ENCODE measurements at regions not wholly inside any gene's neighbourhood (a gene's known extent, or its start where the extent isn't known, plus 50 kb on each side); places are given as distances from the start of the nearest gene placed in this dataset.

GRCh38 chr10:78291722-78292121 is 258.1 kb downstream of the RPS24 start:
- Histone ChIP-seq H3K4me1 (ENCODE audit: insufficient read depth) (no peaks in the 10 kb centered on the region), H3K27ac (ENCODE audit: low read depth) (no peak overlapping the region), H3K36me3 (ENCODE audit: insufficient read depth) (no peaks in the 10 kb centered on the region), H3K4me3 (ENCODE audit: low read depth, low read length) (no peak overlapping the region)
- no peak for DNase-seq (ENCODE audit: extremely low spot score)
- WGBS, result 94% methylated on average over 2 of the region's 2 CpGs

GRCh38 chr10:78292250-78292981 is 258.8 kb downstream of the RPS24 start:
- Histone ChIP-seq H3K27ac (ENCODE audit: low read depth) (no peak overlapping the region), H3K4me1 (ENCODE audit: insufficient read depth) (no peaks in the 10 kb centered on the region), H3K36me3 (ENCODE audit: insufficient read depth) (no peaks in the 10 kb centered on the region), H3K4me3 (ENCODE audit: low read depth, low read length) (no peak overlapping the region)
- WGBS, result 89% methylated on average over 10 of the region's 10 CpGs
- no peak for DNase-seq (ENCODE audit: extremely low spot score)

DNA sequence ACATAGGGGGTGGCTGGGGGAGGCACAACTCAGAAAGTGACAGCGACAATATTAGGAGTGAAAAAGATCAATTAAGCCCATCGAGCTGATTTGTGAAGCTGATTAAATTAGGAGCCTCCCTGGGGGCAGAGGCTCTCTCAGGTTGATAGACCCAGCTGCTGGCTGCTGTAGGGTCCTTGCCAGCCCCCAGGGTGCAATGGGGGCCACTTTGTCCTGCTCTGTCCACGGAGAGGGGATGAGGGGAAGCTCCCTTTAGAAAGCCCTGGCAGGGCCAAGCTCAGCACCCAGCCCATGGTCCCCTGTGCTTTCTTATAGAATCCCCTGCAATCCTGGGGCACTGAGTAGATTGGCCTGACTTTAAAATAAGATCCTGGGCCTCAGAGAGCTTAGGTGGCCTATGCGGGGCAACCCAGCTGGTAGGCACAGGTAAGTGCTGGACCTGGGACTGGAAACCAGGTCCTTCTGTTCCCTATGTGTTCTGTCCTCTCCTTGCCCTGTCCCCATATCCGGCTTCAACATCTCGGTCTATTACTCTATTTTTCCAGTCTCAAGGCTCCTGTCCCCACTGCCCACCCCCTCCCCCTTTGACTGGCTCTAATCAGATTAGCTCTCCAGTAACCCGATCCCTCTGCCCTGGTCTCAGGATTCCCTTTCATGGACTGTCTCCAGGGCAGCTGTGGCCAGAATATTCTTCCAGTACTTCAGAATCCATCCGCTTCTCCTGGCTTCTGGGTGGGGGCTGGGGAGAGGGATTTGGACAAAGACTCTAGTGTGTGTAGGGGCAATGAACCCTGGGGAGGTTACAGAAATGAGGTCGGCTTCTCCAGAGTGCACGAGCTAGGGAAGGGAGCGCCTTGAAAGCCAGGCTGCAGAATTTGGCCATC is 259.6 kb downstream of the RPS24 start:
- Histone ChIP-seq H3K36me3 (ENCODE audit: insufficient read depth) (no peaks in the 10 kb centered on the region), H3K4me1 (ENCODE audit: insufficient read depth) (no peaks in the 10 kb centered on the region), H3K27ac (ENCODE audit: low read depth) (no peak overlapping the region), H3K4me3 (ENCODE audit: low read depth, low read length) (no peak overlapping the region)
- DNase-seq (ENCODE audit: extremely low spot score), result peak; percentile 42
- WGBS, result 59% methylated on average over 11 of the region's 11 CpGs

GRCh38 chr10:78295242-78295641 is 261.6 kb downstream of the RPS24 start:
- 89% methylated on average over 7 of the region's 7 CpGs for WGBS
- no peak for DNase-seq (ENCODE audit: extremely low spot score)
- Histone ChIP-seq H3K4me1 (ENCODE audit: insufficient read depth) (no peaks in the 10 kb centered on the region), H3K4me3 (ENCODE audit: low read depth, low read length) (no peak overlapping the region), H3K36me3 (ENCODE audit: insufficient read depth) (no peaks in the 10 kb centered on the region), H3K27ac (ENCODE audit: low read depth) (no peak overlapping the region)

- Histone ChIP-seq H3K36me3 (ENCODE audit: insufficient read depth) (no peaks in the 10 kb centered on the region), H3K4me1 (ENCODE audit: insufficient read depth) (no peaks in the 10 kb centered on the region), H3K27ac (ENCODE audit: low read depth) (no peak overlapping the region), H3K4me3 (ENCODE audit: low read depth, low read length) (no peak overlapping the region)
- 66% methylated on average over 1 of the region's 1 CpG for whole genome bisulfite sequencing
- DNase-seq (ENCODE audit: extremely low spot score), result no peak
Measured at GRCh38 chr10:78296785-78297184, 263.1 kb downstream of the RPS24 start.

GRCh38 chr10:78297997-78298396 is 264.3 kb downstream of the RPS24 start:
- DNase-seq (ENCODE audit: extremely low spot score), result no peak
- H3K27ac ChIP-seq (ENCODE audit: low read depth), result no peak overlapping the region
- 87% methylated on average over 1 of the region's 1 CpG for WGBS
- no peaks in the 10 kb centered on the region for H3K4me1 ChIP-seq (ENCODE audit: insufficient read depth)
- no peak overlapping the region for H3K4me3 ChIP-seq (ENCODE audit: low read depth, low read length)
- no peaks in the 10 kb centered on the region for H3K36me3 ChIP-seq (ENCODE audit: insufficient read depth)

DNA sequence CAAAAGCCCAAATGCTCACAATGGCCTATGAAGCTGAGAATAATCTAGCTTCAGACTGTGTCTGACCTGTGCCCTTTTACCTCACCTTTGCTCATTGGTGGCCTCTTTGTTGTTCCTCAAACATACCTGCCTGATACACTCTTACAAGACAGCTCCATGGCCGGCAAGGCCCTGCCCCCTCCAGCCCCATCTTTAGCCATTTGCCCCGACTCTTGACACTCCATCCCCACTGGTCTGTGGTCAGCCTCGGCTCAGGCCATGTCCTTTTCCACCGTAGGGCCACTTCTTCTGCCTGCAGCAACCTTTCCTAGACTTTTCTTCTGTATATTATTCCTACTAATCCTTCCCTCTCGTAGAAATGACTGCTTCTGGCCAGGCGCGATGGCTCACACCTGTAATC is 265.2 kb downstream of the RPS24 start:
- H3K4me1 ChIP-seq (ENCODE audit: insufficient read depth), result no peaks in the 10 kb centered on the region
- H3K27ac ChIP-seq (ENCODE audit: low read depth), result no peak overlapping the region
- no peaks in the 10 kb centered on the region for H3K36me3 ChIP-seq (ENCODE audit: insufficient read depth)
- no peak overlapping the region for H3K4me3 ChIP-seq (ENCODE audit: low read depth, low read length)
- 93% methylated on average over 7 of the region's 7 CpGs for WGBS
- no peak for DNase-seq (ENCODE audit: extremely low spot score)

DNA sequence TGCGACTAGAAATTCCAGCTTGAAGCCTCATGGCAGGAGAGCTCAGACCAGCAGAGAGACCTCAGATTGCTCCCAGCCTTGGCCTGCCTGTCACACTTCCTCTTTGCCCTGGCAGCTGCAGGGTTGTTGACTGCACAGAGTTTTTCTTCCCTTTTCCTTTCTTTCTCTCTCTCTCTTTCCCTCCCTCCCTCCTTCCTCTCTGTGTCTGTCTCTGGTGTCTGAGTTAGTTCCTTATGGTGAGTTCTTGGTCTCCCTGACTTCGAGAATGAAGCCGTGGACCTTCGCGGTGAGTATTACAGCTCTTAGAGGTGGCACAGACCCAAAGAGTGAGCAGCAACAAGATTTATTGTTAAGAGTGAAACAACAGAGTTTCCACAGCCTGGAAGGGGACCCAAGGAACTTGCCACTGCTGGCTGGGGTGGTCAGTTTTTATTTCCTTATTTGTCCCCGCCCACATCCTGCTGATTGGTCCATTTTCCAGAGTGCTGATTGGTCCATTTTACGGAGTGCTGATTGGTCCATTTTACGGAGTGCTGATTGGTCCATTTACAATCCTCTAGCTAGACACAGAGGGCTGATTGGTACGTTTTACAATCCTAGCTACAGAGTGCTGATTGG is 266.3 kb downstream of the RPS24 start:
- 73% methylated on average over 9 of the region's 9 CpGs for WGBS

DNA sequence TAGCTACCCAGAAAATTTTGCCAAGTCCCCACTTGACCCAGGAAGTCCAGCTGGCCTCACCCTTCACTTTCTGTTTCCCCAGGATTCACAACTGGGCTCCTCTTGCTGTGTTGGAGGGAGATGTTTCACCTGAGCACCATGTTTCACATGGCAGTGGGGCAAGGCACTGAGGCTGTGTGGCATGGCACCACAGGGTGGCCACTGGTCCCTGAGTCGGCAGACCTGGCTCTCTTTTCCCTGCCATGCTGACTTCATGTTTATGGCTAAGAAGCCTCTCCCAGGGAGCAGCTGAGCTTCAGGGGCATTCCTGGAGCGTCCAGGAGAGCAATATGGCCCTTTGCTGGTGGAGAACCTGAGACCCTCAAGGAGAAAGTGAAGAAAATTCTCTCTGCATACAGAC is 266.9 kb downstream of the RPS24 start:
- no peak overlapping the region for H3K27ac ChIP-seq (ENCODE audit: low read depth)
- no peaks in the 10 kb centered on the region for H3K4me1 ChIP-seq (ENCODE audit: insufficient read depth)
- 97% methylated on average over 2 of the region's 2 CpGs for WGBS
- DNase-seq (ENCODE audit: extremely low spot score), result no peak
- no peak overlapping the region for H3K4me3 ChIP-seq (ENCODE audit: low read depth, low read length)
- no peaks in the 10 kb centered on the region for H3K36me3 ChIP-seq (ENCODE audit: insufficient read depth)

More for the DNA sequence above, 266.3 kb downstream of the RPS24 start:
- H3K4me1 ChIP-seq (ENCODE audit: insufficient read depth), result no peaks in the 10 kb centered on the region
- no peak overlapping the region for H3K27ac ChIP-seq (ENCODE audit: low read depth)
- H3K4me3 ChIP-seq (ENCODE audit: low read depth, low read length), result no peak overlapping the region
- no peak for DNase-seq (ENCODE audit: extremely low spot score)
- no peaks in the 10 kb centered on the region for H3K36me3 ChIP-seq (ENCODE audit: insufficient read depth)

GRCh38 chr10:78301481-78301880 is 267.8 kb downstream of the RPS24 start:
- no peak overlapping the region for H3K27ac ChIP-seq (ENCODE audit: low read depth)
- no peaks in the 10 kb centered on the region for H3K36me3 ChIP-seq (ENCODE audit: insufficient read depth)
- no peak overlapping the region for H3K4me3 ChIP-seq (ENCODE audit: low read depth, low read length)
- H3K4me1 ChIP-seq (ENCODE audit: insufficient read depth), result no peaks in the 10 kb centered on the region
- WGBS, result 75% methylated on average over 10 of the region's 10 CpGs
- DNase-seq (ENCODE audit: extremely low spot score), result no peak

DNA sequence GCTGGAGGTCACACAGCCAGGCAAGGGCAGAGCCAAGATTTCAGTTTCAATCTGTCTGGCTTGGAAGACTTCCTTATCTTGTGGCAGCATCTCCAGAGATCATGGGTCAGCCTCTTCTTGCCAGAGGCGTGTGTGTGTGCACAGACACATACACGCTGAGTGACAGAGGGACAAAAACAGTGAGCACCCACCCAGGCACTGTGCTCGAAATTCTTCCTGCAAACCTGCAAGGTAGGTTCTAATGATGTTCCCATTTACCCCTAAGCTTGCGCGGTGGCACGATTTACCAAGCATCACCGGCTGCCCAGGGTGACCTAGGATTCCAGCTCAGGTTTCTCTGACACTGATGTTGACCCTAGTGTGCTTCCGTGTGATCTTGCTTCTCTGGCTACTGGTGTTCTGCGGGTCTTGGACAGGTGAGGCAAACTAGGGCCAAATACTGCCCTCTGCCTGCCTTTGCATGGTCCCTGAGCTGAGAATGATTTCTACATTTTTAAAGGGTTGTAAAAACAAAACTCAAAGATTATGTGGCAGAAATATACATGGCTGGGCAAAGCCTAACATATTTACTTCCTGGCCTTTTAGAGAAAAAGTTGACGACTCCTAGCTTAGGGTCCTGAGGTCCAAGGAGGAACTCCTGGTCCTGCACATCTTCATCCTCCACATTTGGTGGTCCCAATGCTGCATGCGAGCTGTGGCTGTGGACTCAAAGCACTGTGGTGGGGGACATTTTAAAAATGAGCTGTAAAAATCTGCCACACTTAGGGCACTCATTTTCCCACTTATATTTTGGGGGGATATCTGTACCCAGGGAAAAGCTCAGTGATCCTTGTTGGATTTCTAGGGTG is 268.5 kb downstream of the RPS24 start:
- Histone ChIP-seq H3K4me1 (ENCODE audit: insufficient read depth) (no peaks in the 10 kb centered on the region), H3K36me3 (ENCODE audit: insufficient read depth) (no peaks in the 10 kb centered on the region), H3K4me3 (ENCODE audit: low read depth, low read length) (no peak overlapping the region), H3K27ac (ENCODE audit: low read depth) (no peak overlapping the region)
- WGBS, result 70% methylated on average over 11 of the region's 11 CpGs
- no peak for DNase-seq (ENCODE audit: extremely low spot score)

GRCh38 chr10:78302739-78302988 is 269.0 kb downstream of the RPS24 start:
- Histone ChIP-seq H3K27ac (ENCODE audit: low read depth) (peak overlapping the region; percentile 75), H3K36me3 (ENCODE audit: insufficient read depth) (no peaks in the 10 kb centered on the region), H3K4me3 (ENCODE audit: low read depth, low read length) (peak overlapping the region; percentile 37), H3K4me1 (ENCODE audit: insufficient read depth) (no peaks in the 10 kb centered on the region)
- WGBS, result 10% methylated on average over 3 of the region's 3 CpGs
- no peak for DNase-seq (ENCODE audit: extremely low spot score)
